ENCODE measurements at regions not wholly inside any gene's neighbourhood (a gene's known extent, or its start where the extent isn't known, plus 50 kb on each side); places are given as distances from the start of the nearest gene placed in this dataset.

DNA sequence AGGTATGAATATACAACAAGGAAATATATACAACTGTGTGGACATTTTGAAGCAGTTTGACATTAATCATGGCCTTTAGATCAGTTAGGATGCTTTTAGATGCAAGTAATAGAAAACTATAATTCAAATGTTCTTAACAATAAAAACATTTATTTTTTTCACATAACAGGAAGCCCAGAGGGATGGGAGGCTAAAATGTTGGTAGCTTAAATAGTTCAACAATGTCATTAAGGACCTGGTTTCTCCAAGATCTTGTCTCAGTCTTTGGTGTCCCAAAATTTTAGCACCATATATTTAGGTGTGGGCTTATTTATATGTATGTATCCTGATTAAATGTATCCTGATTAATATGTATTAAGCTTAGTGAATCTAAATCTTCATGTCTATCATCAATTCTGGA lies 292.4 kb downstream of the NUAK1 start:
- no peak for DNase-seq (ENCODE audit: low spot score)

DNA sequence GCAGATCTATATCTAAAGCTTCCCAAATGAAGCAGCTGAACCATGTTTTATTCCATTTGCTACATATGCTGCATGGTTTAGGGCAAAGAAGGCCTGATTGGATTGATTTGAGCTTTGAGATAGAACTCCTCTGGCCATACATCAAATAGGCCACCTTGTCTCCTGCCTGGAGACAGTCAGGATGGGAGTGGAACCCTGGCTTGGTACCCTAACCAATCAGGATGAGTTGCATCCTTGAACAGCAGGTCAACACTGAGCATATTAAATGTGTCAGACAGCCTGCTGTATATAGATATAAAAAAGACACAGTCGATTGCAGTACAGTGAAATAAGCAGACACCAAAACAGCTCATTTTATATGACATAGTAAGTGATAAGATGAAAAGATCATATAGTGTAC lies 291.7 kb downstream of the NUAK1 start:
- no peak for DNase-seq (ENCODE audit: low spot score)

DNA sequence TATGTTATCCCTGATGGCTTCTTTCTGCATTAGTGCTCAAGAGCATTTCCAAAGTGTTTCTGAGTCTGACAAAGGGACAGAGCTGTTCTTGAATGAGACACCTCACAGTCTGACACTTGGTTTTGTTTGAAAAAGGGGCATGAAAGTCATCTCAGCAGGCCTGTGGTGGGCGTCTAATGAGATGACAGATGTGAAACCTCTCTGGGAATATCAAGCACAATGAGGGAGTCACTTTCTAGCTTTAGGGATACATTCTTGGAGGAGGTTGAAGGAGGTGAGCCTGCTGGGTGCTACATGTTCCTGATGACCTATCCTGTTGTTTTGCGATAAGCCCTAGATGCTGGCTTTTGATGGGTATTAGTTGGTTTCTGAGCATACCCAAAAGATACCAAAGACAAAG lies 290.5 kb downstream of the NUAK1 start:
- DNase-seq (ENCODE audit: low spot score) = peak; percentile 41

GRCh38 chr12:105850103-105850968 lies 288.4 kb downstream of the NUAK1 start:
- DNase-seq (ENCODE audit: low spot score) = no peak

- no peak for DNase-seq (ENCODE audit: low spot score)
These were observed 286.3 kb downstream of the NUAK1 start for GRCh38 chr12:105852496-105852895.

DNA sequence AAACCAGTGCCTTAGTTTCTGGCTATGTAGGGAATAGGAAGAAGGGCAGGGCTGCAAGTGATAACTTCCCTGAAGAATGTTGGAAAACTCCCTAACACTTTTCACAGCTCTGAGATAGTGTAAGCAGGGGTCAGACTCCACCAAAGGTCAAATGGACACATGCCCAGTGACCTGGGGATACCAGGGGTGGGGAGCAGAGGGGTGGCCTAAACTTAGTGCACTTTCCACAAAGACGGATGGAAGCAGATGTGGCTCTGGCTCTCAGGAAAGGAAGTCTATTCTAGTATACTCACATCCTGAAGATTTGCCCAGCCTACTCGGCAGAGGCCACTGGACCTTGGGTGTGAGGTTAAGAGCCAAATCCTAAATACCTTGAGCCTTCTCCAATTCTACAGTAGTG lies 285.8 kb downstream of the NUAK1 start:
- DNase-seq (ENCODE audit: low spot score) = no peak

DNA sequence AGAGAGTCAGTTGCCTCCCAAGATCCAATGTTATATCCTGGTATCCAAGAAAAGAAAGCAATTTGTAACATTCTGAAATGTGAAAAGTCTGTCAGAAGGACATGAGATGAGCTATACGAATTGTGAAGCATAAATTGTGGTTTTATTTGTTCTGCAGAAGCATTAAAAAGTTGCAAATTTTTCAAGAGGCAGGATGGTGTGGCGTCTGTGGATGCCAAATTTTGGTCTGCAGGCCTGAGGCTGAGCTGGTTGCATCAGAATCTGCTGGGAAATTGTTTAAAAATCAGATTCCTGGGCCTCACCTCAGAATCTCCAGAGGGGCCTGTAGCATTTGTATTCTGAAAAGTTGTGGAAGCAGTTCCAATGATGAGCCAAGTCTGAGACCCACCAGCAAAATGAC lies 284.7 kb downstream of the NUAK1 start:
- DNase-seq (ENCODE audit: low spot score) = no peak

DNA sequence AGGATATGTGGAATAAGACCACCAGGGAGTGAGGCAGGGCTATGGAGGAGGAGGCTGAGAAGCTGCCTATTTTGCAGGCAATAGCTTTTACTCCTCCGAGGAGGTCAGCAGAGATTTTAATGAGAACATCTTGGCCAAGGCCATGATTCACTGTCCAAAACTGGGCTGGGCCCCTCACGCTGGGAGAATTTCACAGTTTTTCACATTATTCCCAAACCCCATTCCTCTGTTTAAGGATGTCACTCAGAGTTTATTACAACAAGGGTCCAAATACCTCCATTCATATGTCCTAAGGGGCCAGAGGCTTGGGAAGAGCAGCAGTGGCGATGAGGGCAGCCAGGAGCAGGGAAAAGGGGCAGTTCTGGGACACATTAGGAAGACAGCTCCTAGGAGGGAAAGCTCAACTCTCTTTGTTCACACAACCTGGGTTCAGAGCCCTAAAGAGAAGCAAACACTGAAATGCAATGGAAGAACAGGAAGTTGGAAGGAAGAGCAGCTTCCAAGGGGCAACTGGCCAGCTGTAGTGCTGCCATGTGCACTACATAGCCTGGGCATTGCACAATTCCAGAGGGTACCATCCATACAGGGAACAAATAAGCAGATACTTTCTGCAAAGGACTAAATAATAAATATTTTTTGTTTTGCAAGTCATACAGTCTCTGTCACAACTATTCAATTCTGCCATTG lies 283.2 kb downstream of the NUAK1 start:
- DNase-seq (ENCODE audit: low spot score) = no peak

DNA sequence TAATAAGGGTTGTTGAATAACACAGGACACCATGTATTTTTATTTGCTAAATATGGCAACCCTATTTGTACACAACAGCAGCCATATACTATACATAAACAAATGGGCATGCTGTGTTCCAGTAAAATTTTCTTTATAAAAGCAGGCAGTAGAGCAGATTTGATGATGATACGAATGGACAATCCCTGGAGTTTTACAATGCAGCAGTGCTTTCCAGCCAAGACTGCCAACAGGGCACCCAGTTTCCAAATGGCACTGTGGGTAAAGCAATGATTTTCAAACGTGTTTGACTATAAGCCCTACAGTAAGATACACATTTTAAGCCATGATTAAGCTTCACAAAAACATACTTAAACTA lies 282.7 kb downstream of the NUAK1 start:
- DNase-seq (ENCODE audit: low spot score) = no peak

DNA sequence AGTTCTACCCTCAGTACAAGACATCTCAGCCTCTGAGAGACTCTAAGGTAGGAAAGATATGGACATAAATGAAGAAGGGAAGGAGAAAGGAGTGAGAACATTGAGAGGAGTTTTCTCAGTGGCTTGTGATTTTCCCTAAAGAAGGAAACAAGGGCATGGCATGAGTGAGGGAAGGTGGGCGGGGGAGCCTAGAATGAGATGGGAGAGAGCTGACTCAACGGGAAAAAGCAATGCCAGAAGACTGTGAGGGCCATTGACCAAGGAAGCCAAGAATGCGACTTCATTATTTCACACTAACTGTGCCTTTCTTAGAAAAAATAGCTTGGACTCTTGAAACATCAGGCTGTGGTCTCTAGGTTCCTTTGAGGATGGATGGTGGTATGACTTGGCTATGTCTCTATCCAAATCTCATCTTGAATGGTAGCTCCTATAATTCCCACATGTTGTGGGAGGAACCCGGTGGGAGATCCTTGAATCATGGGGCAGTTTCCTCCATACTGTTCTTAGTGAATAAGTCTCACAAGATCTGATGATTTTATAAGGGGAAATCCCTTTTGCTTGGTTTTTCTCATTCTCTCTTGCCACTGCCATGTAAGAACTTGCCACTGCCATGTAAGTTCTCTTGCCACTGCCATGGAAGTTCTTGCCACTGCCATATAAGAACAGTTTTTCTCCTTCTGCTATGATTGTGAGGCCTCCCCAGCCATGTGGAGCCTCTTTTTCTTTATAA lies 279.6 kb downstream of the NUAK1 start:
- DNase-seq (ENCODE audit: low spot score) = no peak

DNA sequence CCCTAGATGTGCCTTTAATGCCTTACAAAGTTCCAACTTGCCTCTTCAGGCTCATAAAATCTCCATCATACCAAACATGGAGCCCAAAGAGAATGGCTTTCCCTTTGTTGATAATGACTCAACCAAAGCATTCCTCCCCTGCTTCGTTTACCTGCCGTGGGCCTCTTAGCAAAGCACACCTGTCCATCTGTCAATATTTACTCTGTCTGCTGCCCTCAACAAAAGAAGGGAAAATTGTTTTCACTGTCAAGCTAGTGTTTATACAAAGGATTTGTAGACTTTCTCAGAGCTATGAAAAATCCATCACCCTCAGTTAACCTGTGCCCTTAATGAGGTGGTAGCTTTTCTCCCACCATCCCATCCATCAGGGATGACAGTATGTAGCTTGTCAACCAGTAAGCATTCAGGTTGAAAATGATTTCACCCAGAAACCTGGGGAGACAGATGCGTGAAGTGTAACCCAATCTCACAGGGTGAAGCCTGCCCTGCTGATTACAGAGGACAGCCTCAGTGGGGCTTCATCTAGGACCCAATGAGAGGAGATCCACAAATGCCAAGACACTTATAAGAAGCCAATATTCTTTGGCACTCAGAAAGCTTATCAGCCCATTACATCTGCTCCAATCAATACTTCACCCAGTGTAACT lies 278.1 kb downstream of the NUAK1 start:
- DNase-seq (ENCODE audit: low spot score) = no peak

DNA sequence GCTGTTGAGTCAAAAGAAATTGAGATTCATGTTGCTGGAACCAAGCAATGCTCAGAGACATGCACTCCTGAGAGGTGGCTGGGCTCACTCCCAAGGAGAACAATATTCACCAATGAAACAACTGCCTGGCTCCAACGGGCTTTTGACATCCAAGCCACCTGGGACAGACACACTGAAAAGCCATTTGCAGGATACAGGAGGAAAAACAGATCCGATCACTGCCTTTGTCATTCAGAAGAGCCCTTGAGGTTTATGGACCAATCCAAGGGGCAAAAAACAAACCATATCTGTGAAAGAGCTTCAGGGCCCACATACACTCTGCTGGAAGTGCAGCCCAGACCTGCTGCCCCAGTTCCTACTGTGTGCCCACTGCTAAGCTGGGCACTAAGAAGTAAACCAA lies 277.5 kb downstream of the NUAK1 start:
- DNase-seq (ENCODE audit: low spot score) = no peak

DNA sequence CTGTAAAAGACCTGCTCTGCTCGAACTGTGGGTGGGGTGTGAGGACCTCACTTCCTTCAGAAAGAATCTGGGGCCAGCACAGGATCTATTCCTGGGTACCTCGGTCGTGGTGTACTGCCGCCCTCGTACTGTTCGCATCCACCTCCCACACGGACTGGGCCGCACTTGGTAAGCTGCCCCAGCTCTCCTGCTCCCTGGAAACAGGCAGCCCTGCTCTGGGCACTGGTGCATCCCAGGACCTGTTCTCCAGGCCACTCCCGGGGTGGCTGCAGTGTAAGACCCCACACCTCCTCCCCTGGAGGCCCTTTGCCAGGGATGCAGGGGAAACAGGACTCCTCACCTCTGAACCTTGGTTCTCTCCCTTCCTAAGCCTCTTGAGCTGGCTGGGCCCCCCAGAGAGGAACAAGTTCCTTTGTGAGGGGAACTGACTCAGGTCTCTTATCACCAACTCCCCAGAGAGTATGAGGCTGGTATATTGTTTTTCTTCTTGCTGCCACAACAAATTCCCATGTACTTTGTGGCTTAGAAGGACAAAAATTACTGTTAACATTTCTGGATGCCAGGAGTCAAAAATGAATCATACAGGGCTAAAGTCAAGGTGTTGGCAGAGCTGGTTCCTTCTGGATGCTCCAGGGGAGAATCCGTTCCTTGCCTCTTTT lies 276.5 kb downstream of the NUAK1 start:
- DNase-seq (ENCODE audit: low spot score) = no peak

DNA sequence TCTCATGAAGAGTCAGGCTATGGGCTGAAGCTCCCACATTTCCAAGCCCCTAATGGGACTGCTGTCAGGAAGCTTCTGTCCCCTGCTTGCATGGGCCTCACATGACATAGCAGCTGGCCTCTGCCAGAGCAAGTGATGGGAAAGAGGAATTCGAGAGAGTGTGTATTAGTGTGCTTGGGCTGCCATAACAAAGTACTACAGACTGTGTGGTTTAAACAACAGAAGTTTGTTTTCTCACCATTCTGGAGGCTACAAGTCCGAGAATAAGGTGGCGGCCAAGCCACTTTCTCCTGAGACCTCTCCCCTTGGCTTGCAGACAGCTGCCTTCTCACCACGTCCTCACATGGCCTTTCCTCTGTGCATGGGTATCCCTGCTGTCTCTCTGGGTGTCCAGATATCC lies 274.4 kb downstream of the NUAK1 start:
- no peak for DNase-seq (ENCODE audit: low spot score)

DNA sequence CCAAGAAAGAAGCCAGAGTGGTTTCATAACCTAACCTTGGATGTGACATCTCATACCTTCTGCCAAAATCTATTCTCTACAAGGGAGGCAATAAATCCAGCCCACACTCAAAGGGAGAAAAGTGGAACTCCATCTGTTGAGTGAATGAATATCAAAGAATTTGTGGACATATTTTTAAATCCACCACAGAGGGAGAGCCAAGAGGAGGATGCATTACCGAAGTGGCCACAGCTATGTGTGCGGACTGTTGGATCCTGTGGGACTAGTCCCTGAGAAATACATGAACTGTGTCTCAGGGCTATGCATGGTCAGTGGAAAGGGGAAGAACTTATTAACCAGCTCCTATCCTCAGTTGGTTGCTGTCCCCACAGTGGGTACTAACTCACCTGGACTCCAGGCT lies 273.9 kb downstream of the NUAK1 start:
- DNase-seq (ENCODE audit: low spot score) = no peak

DNA sequence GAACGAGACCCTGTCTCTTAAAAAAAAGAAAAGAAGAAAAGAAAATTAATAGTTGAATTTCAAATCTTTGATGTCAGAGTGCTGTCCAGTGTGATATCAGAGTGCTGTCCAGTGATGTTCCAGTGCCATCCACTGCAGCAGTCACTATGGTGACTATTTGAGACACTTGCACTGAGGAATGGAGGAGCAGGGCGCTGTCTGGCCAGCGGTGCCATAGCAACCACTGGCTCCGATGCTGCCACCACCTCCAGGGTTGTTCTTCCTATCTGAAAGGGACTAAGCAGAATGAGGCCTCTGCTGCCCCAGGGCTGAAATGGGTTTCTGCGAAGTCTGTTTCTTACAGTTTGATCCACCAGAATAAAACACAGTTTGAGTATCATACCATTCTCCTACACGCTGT lies 272.9 kb downstream of the NUAK1 start:
- no peak for DNase-seq (ENCODE audit: low spot score)

DNA sequence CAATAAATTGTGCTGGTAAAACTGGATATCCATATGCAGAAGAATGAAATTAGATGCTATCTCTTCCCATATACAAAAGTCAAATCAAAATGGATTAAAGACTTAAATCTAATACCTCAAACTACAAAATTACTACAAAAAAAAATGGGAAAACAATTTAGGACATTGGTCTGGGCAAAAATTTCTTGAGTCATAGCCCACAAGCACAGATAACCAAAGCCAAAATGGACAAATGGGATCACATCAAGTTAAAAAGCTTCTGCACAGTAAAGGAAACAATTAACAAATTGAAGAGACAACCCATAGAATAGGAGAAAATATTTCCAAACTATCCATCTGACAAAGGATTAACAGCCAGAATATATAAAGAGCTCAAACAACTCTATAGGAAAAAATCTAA lies 264.6 kb downstream of the NUAK1 start:
- DNase-seq (ENCODE audit: low spot score) = no peak

GRCh38 chr12:105876396-105876927 lies 262.3 kb downstream of the NUAK1 start:
- no peak for DNase-seq (ENCODE audit: low spot score)

- DNase-seq (ENCODE audit: low spot score) = no peak
These were observed 259.8 kb downstream of the NUAK1 start for GRCh38 chr12:105878964-105879363.

- DNase-seq (ENCODE audit: low spot score) = no peak
These were observed 257.8 kb downstream of the NUAK1 start for GRCh38 chr12:105880824-105881388.

DNA sequence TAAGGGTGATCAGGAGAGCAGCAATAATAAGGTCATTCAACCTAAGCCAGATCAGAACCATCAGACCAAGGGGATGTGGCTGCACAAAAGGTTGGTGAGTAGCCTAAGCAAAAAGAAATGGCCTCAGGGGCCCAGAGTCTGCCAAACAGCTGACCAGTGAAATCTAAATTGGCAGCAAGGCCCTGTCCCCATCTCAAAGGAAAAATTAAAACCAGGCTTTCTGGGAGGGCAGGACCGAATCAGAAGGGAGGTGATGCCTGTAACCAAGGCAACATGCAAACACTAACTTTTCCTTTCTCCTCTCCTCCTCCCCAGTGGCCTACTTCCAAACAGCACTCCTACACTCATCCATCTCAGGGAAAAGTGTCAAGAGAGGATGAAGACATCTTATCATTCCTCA lies 256.4 kb downstream of the NUAK1 start:
- no peak for DNase-seq (ENCODE audit: low spot score)

All from ecto neural progenitor cell (in vitro differentiated cells).